Astrocyte (in vitro differentiated cells and primary cell): ENCODE measurements at regions not wholly inside any gene's neighbourhood (a gene's known extent, or its start where the extent isn't known, plus 50 kb on each side); places are given as distances from the start of the nearest gene placed in this dataset.

Source experiments
- DNase-seq: peaks from one replicate; pipeline ENCODE4 v3.0.0-alpha.2; 2010; ENCODE audit warnings: low read depth
- FAIRE-seq: peaks from 2 replicates; lab custom pipeline; 2011; peaks lifted over from hg19 to GRCh38; lab: Jason Lieb, UNC
- H2AFZ ChIP-seq: 2 replicates; pipeline ENCODE4 v1.6.0; 2012; ENCODE audit warnings: low read depth, low read length, inconsistent platforms
- H3K27ac ChIP-seq: 2 replicates; pipeline ENCODE4 v1.5.1; 2011; ENCODE audit warnings: low read depth, low read length, inconsistent platforms
- H3K27me3 ChIP-seq: 2 replicates; pipeline ENCODE4 v1.6.0; 2011; ENCODE audit warnings: low read length, inconsistent platforms; ENCODE audit not compliant: insufficient read depth
- H3K36me3 ChIP-seq: 2 replicates; pipeline ENCODE4 v1.5.1; 2011; ENCODE audit warnings: low read length, inconsistent platforms; ENCODE audit not compliant: insufficient read depth
- H3K4me1 ChIP-seq: 2 replicates; pipeline ENCODE4 v1.5.1; 2011; ENCODE audit warnings: low read length, inconsistent platforms; ENCODE audit not compliant: insufficient read depth
- H3K4me2 ChIP-seq: 2 replicates; pipeline ENCODE4 v1.6.0; 2012; ENCODE audit warnings: low read length, inconsistent platforms
- H3K4me3 ChIP-seq: 2 replicates; pipeline ENCODE4 v1.5.1; 2011; ENCODE audit warnings: low read depth, mild to moderate bottlenecking, low read length, inconsistent platforms; ENCODE audit not compliant: insufficient read depth
- H3K79me2 ChIP-seq: 2 replicates; pipeline ENCODE4 v1.6.0; 2012; ENCODE audit warnings: mild to moderate bottlenecking, low read length, inconsistent platforms; ENCODE audit not compliant: insufficient read depth
- H3K9ac ChIP-seq: 2 replicates; pipeline ENCODE4 v1.6.0; 2012; ENCODE audit warnings: mild to moderate bottlenecking, low read length, inconsistent platforms
- H3K9me3 ChIP-seq: 2 replicates; pipeline ENCODE4 v1.5.1; 2012; ENCODE audit warnings: low read depth, mild to moderate bottlenecking, low read length, inconsistent platforms; ENCODE audit not compliant: insufficient read depth
- H4K20me1 ChIP-seq: 2 replicates; pipeline ENCODE4 v1.6.0; 2012; ENCODE audit warnings: low read length, inconsistent platforms; ENCODE audit not compliant: insufficient read depth
- H3K27ac Mint-ChIP-seq: one replicate; pipeline ENCODE4 v1.8.0; 2021; ENCODE audit warnings: mild to moderate bottlenecking, mixed read lengths; ENCODE audit not compliant: unreplicated experiment
- H3K27me3 Mint-ChIP-seq: one replicate; pipeline ENCODE4 v1.8.0; 2021; ENCODE audit warnings: low read depth, mixed read lengths; ENCODE audit not compliant: unreplicated experiment
- H3K36me3 Mint-ChIP-seq: one replicate; pipeline ENCODE4 v1.8.0; 2021; ENCODE audit warnings: low read depth, mixed read lengths; ENCODE audit not compliant: unreplicated experiment
- H3K4me1 Mint-ChIP-seq: one replicate; pipeline ENCODE4 v1.8.0; 2021; ENCODE audit warnings: low read depth, mixed read lengths; ENCODE audit not compliant: unreplicated experiment
- H3K4me3 Mint-ChIP-seq: one replicate; pipeline ENCODE4 v1.8.0; 2021; ENCODE audit warnings: mild to moderate bottlenecking, moderate library complexity, mixed read lengths; ENCODE audit not compliant: unreplicated experiment
- H3K9me3 Mint-ChIP-seq: one replicate; pipeline ENCODE4 v1.8.0; 2021; ENCODE audit warnings: mild to moderate bottlenecking, mixed read lengths; ENCODE audit not compliant: unreplicated experiment
- CTCF ChIP-seq: IDR thresholded peaks from 2 replicates; pipeline ENCODE4 v1.5.1; 2011; ENCODE audit warnings: low read depth, mild to moderate bottlenecking, inconsistent platforms, low read length, moderate library complexity; ENCODE audit not compliant: insufficient read depth
- EZH2 ChIP-seq: IDR thresholded peaks from 2 replicates; pipeline ENCODE4 v1.6.1; 2012; ENCODE audit warnings: mild to moderate bottlenecking, low read length, inconsistent platforms; ENCODE audit not compliant: insufficient read depth

DNA sequence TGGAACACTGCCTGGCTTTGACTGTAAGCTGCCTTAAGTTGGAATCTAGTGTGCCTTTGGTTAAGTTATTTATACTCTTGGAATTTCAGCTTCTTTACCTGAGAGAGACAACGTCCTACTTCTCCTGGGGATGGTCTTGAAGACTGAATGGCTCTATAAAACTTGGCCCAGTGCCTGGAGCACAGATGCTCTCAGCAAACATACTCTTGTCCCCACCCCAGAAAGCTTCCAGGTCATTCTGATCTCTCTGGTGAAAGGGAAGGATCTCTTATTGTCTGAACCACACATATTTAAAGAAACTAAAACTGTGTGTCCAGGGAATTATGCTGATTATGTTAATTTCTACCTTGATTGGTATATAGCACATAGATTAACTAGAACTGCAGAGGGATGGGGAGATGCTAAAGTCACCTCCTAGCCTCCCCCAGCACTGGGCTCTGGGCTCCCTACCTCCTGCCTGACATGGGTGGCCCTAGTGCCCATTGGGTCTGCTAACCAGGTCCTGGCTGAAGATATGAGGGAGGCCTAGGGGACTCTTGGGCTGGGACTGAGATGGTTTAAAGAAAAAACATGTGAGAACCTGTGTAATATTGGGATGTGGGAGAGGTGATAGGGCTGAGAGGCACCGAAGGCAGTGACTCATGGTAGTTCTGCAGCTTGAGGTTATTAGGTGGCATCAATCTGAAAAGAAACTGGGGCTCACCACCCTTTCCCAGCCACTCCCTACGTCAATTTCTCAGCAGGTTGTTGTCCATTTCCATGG, 171.0 kb downstream of the RPLP1 start:
- Histone ChIP-seq H2AFZ (no peak overlapping the region), H3K4me2 (no peak overlapping the region), H3K36me3 (no peaks in the 10 kb centered on the region), H3K9me3 (no peaks in the 10 kb centered on the region), H3K79me2 (no peaks in the 10 kb centered on the region), H3K27me3 (peaks cover 4% of the 10 kb centered on the region), H3K27ac (no peak overlapping the region), H3K4me3 (no peak overlapping the region), H3K4me1 (no peaks in the 10 kb centered on the region), H4K20me1 (no peaks in the 10 kb centered on the region), H3K9ac (no peak overlapping the region)
- no peak for DNase-seq
- Mint-ChIP-seq H3K27ac (no peak overlapping the region), H3K4me1 (no peaks in the 10 kb centered on the region), H3K36me3 (peaks cover 3% of the 10 kb centered on the region), H3K4me3 (no peak overlapping the region), H3K27me3 (peaks cover 65% of the 10 kb centered on the region), H3K9me3 (peaks cover 20% of the 10 kb centered on the region)
- TF ChIP-seq EZH2 (no peak), CTCF (no peak)
- FAIRE-seq: no peak

- Histone ChIP-seq H3K27ac (no peak overlapping the region), H3K27me3 (peaks cover 4% of the 10 kb centered on the region), H3K9me3 (no peaks in the 10 kb centered on the region), H4K20me1 (no peaks in the 10 kb centered on the region), H3K4me2 (no peak overlapping the region), H3K36me3 (no peaks in the 10 kb centered on the region), H3K79me2 (no peaks in the 10 kb centered on the region), H3K9ac (no peak overlapping the region), H3K4me1 (no peaks in the 10 kb centered on the region), H2AFZ (no peak overlapping the region), H3K4me3 (no peak overlapping the region)
- Mint-ChIP-seq H3K27me3 (peaks cover 65% of the 10 kb centered on the region), H3K9me3 (peaks cover 20% of the 10 kb centered on the region), H3K4me1 (no peaks in the 10 kb centered on the region), H3K27ac (no peak overlapping the region), H3K36me3 (peaks cover 3% of the 10 kb centered on the region), H3K4me3 (no peak overlapping the region)
- FAIRE-seq (no peak), DNase-seq (no peak)
- TF ChIP-seq CTCF: no peak
- no peak for TF ChIP-seq EZH2
These were observed 171.5 kb downstream of the RPLP1 start for GRCh38 chr15:69624155-69624520.

- no peak overlapping the region for H3K9ac ChIP-seq
- no peaks in the 10 kb centered on the region for H3K79me2 ChIP-seq
- no peak for DNase-seq
- Mint-ChIP-seq H3K4me3 (no peak overlapping the region), H3K36me3 (peaks cover 3% of the 10 kb centered on the region), H3K27ac (no peak overlapping the region), H3K27me3 (peaks cover 67% of the 10 kb centered on the region), H3K4me1 (no peaks in the 10 kb centered on the region), H3K9me3 (peaks cover 20% of the 10 kb centered on the region)
- no peak overlapping the region for H2AFZ ChIP-seq
- TF ChIP-seq EZH2: no peak
- TF ChIP-seq CTCF: no peak
- H4K20me1 ChIP-seq: no peaks in the 10 kb centered on the region
- H3K9me3 ChIP-seq: no peaks in the 10 kb centered on the region
- H3K36me3 ChIP-seq: no peaks in the 10 kb centered on the region
- H3K4me2 ChIP-seq: no peak overlapping the region
- no peak overlapping the region for H3K4me3 ChIP-seq
- no peak overlapping the region for H3K27ac ChIP-seq
- H3K27me3 ChIP-seq: peaks cover 4% of the 10 kb centered on the region
- no peak for FAIRE-seq
- H3K4me1 ChIP-seq: no peaks in the 10 kb centered on the region
These were observed 172.2 kb downstream of the RPLP1 start for GRCh38 chr15:69624816-69625215.
